ENCODE measurements at regions not wholly inside any gene's neighbourhood (a gene's known extent, or its start where the extent isn't known, plus 50 kb on each side); places are given as distances from the start of the nearest gene placed in this dataset.

GRCh38 chr13:88217372-88217771, 546.2 kb downstream of the SLITRK5 start:
- no peak overlapping the region for H3K4me3 ChIP-seq
- 61% methylated on average over 6 of the region's 6 CpGs for WGBS (ENCODE audit: insufficient coverage, low coverage, low lambda C conversion rate, missing lambda C conversion rate)
- ATAC-seq: no peak
- no peak overlapping the region for H3K27ac ChIP-seq
- H3K4me1 ChIP-seq: no peaks in the 10 kb centered on the region
- TF ChIP-seq POLR2A (IDR thresholded peaks at IDR 0.05) (no peak), CTCF (IDR thresholded peaks at IDR 0.05) (no peak)
- intact Hi-C loops (cut with DNase I): no loop called here
- no peaks in the 10 kb centered on the region for H3K27me3 ChIP-seq
- no peaks in the 10 kb centered on the region for H3K36me3 ChIP-seq
- no peak for DNase-seq
- no peaks in the 10 kb centered on the region for H3K9me3 ChIP-seq

GRCh38 chr13:88217883-88218282, 546.7 kb downstream of the SLITRK5 start:
- Histone ChIP-seq H3K4me1 (no peaks in the 10 kb centered on the region), H3K36me3 (no peaks in the 10 kb centered on the region), H3K9me3 (no peaks in the 10 kb centered on the region), H3K27ac (no peak overlapping the region), H3K27me3 (no peaks in the 10 kb centered on the region), H3K4me3 (no peak overlapping the region)
- WGBS (ENCODE audit: insufficient coverage, low coverage, low lambda C conversion rate, missing lambda C conversion rate): 76% methylated on average over 2 of the region's 2 CpGs
- intact Hi-C loops (cut with DNase I): no loop called here
- DNase-seq (no peak), ATAC-seq (no peak)
- TF ChIP-seq CTCF (IDR thresholded peaks at IDR 0.05) (no peak), POLR2A (IDR thresholded peaks at IDR 0.05) (no peak)

GRCh38 chr13:88223958-88224357, 552.8 kb downstream of the SLITRK5 start:
- no peaks in the 10 kb centered on the region for H3K4me1 ChIP-seq
- WGBS (ENCODE audit: insufficient coverage, low coverage, low lambda C conversion rate, missing lambda C conversion rate): 83% methylated on average over 7 of the region's 7 CpGs
- no peaks in the 10 kb centered on the region for H3K27me3 ChIP-seq
- H3K9me3 ChIP-seq: no peaks in the 10 kb centered on the region
- TF ChIP-seq POLR2A (IDR thresholded peaks at IDR 0.05): no peak
- no peak for TF ChIP-seq CTCF (IDR thresholded peaks at IDR 0.05)
- no peak overlapping the region for H3K27ac ChIP-seq
- H3K4me3 ChIP-seq: no peak overlapping the region
- DNase-seq: no peak
- intact Hi-C loops (cut with DNase I): no loop called here
- ATAC-seq: no peak
- no peaks in the 10 kb centered on the region for H3K36me3 ChIP-seq

- no peak for DNase-seq
- no peaks in the 10 kb centered on the region for H3K9me3 ChIP-seq
Measured at GRCh38 chr13:88235441-88235840, 564.3 kb downstream of the SLITRK5 start.

More at GRCh38 chr13:88235441-88235840, 564.3 kb downstream of the SLITRK5 start:
- H3K4me3 ChIP-seq: no peak overlapping the region
- no peaks in the 10 kb centered on the region for H3K36me3 ChIP-seq
- no peaks in the 10 kb centered on the region for H3K4me1 ChIP-seq
- H3K27me3 ChIP-seq: no peaks in the 10 kb centered on the region
- H3K27ac ChIP-seq: no peak overlapping the region
- no peak for ATAC-seq
- TF ChIP-seq CTCF (IDR thresholded peaks at IDR 0.05): no peak
- TF ChIP-seq POLR2A (IDR thresholded peaks at IDR 0.05): no peak
- intact Hi-C loops (cut with DNase I): no loop called here
- 56% methylated on average over 2 of the region's 2 CpGs for WGBS (ENCODE audit: insufficient coverage, low coverage, low lambda C conversion rate, missing lambda C conversion rate)
